Endometrium (tissue), 2 donors: ENCODE measurements at regions not wholly inside any gene's neighbourhood (a gene's known extent, or its start where the extent isn't known, plus 50 kb on each side); places are given as distances from the start of the nearest gene placed in this dataset.
A peak's percentile ranks its signal among the peaks of the same experiment; 100 is the strongest.

Experiments
- FAIRE-seq: peaks from 2 replicates; lab custom pipeline; 2012; peaks lifted over from hg19 to GRCh38; lab: Jason Lieb, UNC
- donor health status: control.
- donor health status: control.

GRCh38 chr3:31051226-31051625 lies 156.8 kb upstream of the GADL1 start:
- FAIRE-seq: no peak

- FAIRE-seq: no peak
These were observed 158.8 kb upstream of the GADL1 start for GRCh38 chr3:31053299-31053698.

GRCh38 chr3:31054032-31054431 lies 159.6 kb upstream of the GADL1 start:
- no peak for FAIRE-seq

GRCh38 chr3:31055757-31056156 lies 161.3 kb upstream of the GADL1 start:
- FAIRE-seq: no peak

GRCh38 chr3:31057891-31058290 lies 163.4 kb upstream of the GADL1 start:
- no peak for FAIRE-seq

- no peak for FAIRE-seq
These were observed 169.6 kb upstream of the GADL1 start for GRCh38 chr3:31064021-31064420.

GRCh38 chr3:31065765-31066164 lies 171.3 kb upstream of the GADL1 start:
- FAIRE-seq: no peak

GRCh38 chr3:31067004-31067403 lies 172.5 kb upstream of the GADL1 start:
- no peak for FAIRE-seq

- no peak for FAIRE-seq
These were observed 181.0 kb upstream of the GADL1 start for GRCh38 chr3:31075471-31075870.

- FAIRE-seq: no peak
These were observed 181.4 kb upstream of the GADL1 start for GRCh38 chr3:31075876-31076275.

GRCh38 chr3:31077021-31077601 lies 182.7 kb upstream of the GADL1 start:
- FAIRE-seq: no peak

- no peak for FAIRE-seq
These were observed 183.4 kb upstream of the GADL1 start for GRCh38 chr3:31077826-31078225.

GRCh38 chr3:31079689-31080088 lies 185.2 kb upstream of the GADL1 start:
- no peak for FAIRE-seq

- FAIRE-seq: peak; percentile 57
These were observed 186.7 kb upstream of the GADL1 start for GRCh38 chr3:31081018-31081662.

- no peak for FAIRE-seq
These were observed 191.7 kb upstream of the GADL1 start for GRCh38 chr3:31086148-31086547.

GRCh38 chr3:31086698-31087097 lies 192.2 kb upstream of the GADL1 start:
- no peak for FAIRE-seq

GRCh38 chr3:31091748-31092147 lies 197.3 kb upstream of the GADL1 start:
- no peak for FAIRE-seq

- FAIRE-seq: no peak
These were observed 198.5 kb upstream of the GADL1 start for GRCh38 chr3:31092748-31093589.

- FAIRE-seq: no peak
These were observed 199.1 kb upstream of the GADL1 start for GRCh38 chr3:31093606-31094005.

GRCh38 chr3:31094048-31094447 lies 199.6 kb upstream of the GADL1 start:
- no peak for FAIRE-seq

GRCh38 chr3:31095255-31095654 lies 200.8 kb upstream of the GADL1 start:
- FAIRE-seq: no peak

GRCh38 chr3:31096661-31097395 lies 202.4 kb upstream of the GADL1 start:
- no peak for FAIRE-seq

GRCh38 chr3:31100519-31100918 lies 206.1 kb upstream of the GADL1 start:
- no peak for FAIRE-seq
